HEK293T (cell line): ENCODE measurements at regions not wholly inside any gene's neighbourhood (a gene's known extent, or its start where the extent isn't known, plus 50 kb on each side); places are given as distances from the start of the nearest gene placed in this dataset.

Experiments used
- CTCF ChIA-PET: fragments of 350-600 bp; formaldehyde crosslinking; extraction: SDS; loops from one replicate; lab custom pipeline; 2021; ENCODE audit warnings: antibody characterized with exemption, inconsistent platforms; lab: Yijun Ruan, JAX
- POLR2A ChIA-PET: fragments of 350-600 bp; formaldehyde crosslinking; extraction: SDS; loops from one replicate; lab custom pipeline; 2020; ENCODE audit warnings: antibody characterized with exemption, inconsistent platforms; lab: Yijun Ruan, JAX
- DNase-seq: peaks from one replicate; pipeline ENCODE4 v3.0.0; 2012; ENCODE audit warnings: mixed read lengths; ENCODE audit errors: extremely low spot score
- ARNT ChIP-seq: fragments of 450-650 bp; IDR thresholded peaks from 2 replicates; pipeline ENCODE4 v1.6.1; 2017; ENCODE audit warnings: mild to moderate bottlenecking
- BHLHE40 ChIP-seq: fragments of 450-650 bp; IDR thresholded peaks from 2 replicates; pipeline ENCODE4 v1.6.1; 2016; ENCODE audit warnings: mild to moderate bottlenecking, moderate library complexity, borderline replicate concordance
- CTBP1 ChIP-seq: fragments of 450-650 bp; IDR thresholded peaks from 2 replicates; pipeline ENCODE4 v1.6.1; 2016; ENCODE audit warnings: borderline replicate concordance
- ELF4 ChIP-seq: fragments of 450-650 bp; IDR thresholded peaks from 2 replicates; pipeline ENCODE4 v1.6.1; 2017; ENCODE audit warnings: antibody characterized with exemption
- FOXA1 ChIP-seq: fragments of 450-650 bp; IDR thresholded peaks from 2 replicates; pipeline ENCODE4 v1.6.1; 2016; ENCODE audit warnings: mild to moderate bottlenecking
- FOXK2 ChIP-seq: fragments of 450-650 bp; IDR thresholded peaks from 2 replicates; pipeline ENCODE4 v1.6.1; 2016; ENCODE audit warnings: mild to moderate bottlenecking
- FOXM1 ChIP-seq: fragments of 450-650 bp; IDR thresholded peaks from 2 replicates; pipeline ENCODE4 v1.6.1; 2017; ENCODE audit warnings: mild to moderate bottlenecking, borderline replicate concordance
- HDGF ChIP-seq: fragments of 450-650 bp; IDR thresholded peaks from 2 replicates; pipeline ENCODE4 v1.6.1; 2017; ENCODE audit warnings: antibody characterized with exemption, borderline replicate concordance
- L3MBTL2 ChIP-seq: fragments of 450-650 bp; conservative IDR thresholded peaks from 2 replicates; pipeline ENCODE4 v1.6.1; 2016; ENCODE audit warnings: mild to moderate bottlenecking
- LEF1 ChIP-seq: fragments of 450-650 bp; IDR thresholded peaks from 2 replicates; pipeline ENCODE4 v1.6.1; 2017; ENCODE audit warnings: mild to moderate bottlenecking, borderline replicate concordance
- NFRKB ChIP-seq: fragments of 450-650 bp; IDR thresholded peaks from 2 replicates; pipeline ENCODE4 v1.6.1; 2016; ENCODE audit warnings: mild to moderate bottlenecking, moderate library complexity
- PKNOX1 ChIP-seq: fragments of 450-650 bp; IDR thresholded peaks from 2 replicates; pipeline ENCODE4 v1.6.1; 2016
- SP1 ChIP-seq: fragments of 450-650 bp; IDR thresholded peaks from 2 replicates; pipeline ENCODE4 v1.6.1; 2017
- SUZ12 ChIP-seq: fragments of 450-650 bp; IDR thresholded peaks from 2 replicates; pipeline ENCODE4 v1.6.1; 2016; ENCODE audit warnings: mild to moderate bottlenecking
- TARDBP ChIP-seq: fragments of 450-650 bp; IDR thresholded peaks from 2 replicates; pipeline ENCODE4 v1.6.1; 2016
- ZNF384 ChIP-seq: fragments of 450-650 bp; IDR thresholded peaks from 2 replicates; pipeline ENCODE4 v1.6.1; 2016

GRCh38 chr5:75907651-75908050, 175.5 kb upstream of the SV2C start:
- ChIA-PET POLR2A (no interaction called here), CTCF (no interaction called here)
- no peak for DNase-seq
- TF ChIP-seq TARDBP (no peak), CTBP1 (no peak), ARNT (no peak), PKNOX1 (no peak), FOXA1 (no peak), NFRKB (no peak), FOXM1 (no peak), ELF4 (no peak), BHLHE40 (no peak), ZNF384 (no peak), SUZ12 (no peak), FOXK2 (no peak), L3MBTL2 (no peak), HDGF (no peak), LEF1 (no peak), SP1 (no peak)

GRCh38 chr5:75894482-75894881, 177.2 kb upstream of the POC5 start:
- CTCF ChIA-PET: interaction anchor here (0.7 kb wide), 1 partner anchor 9 kb away, joined by 3 read pairs; no protein-coding TSS in a partner anchor
- POLR2A ChIA-PET: no interaction called here
- DNase-seq: no peak
- TF ChIP-seq L3MBTL2 (no peak), FOXK2 (no peak), HDGF (no peak), ELF4 (no peak), BHLHE40 (no peak), FOXM1 (no peak), ARNT (no peak), FOXA1 (no peak)

GRCh38 chr5:75891736-75892135, 174.5 kb upstream of the POC5 start:
- TF ChIP-seq PKNOX1 (no peak), SP1 (no peak), CTBP1 (no peak)
- CTCF ChIA-PET: no interaction called here
- POLR2A ChIA-PET: no interaction called here
- no peak for DNase-seq

GRCh38 chr5:75891020-75891419, 173.8 kb upstream of the POC5 start:
- TF ChIP-seq FOXK2 (no peak), TARDBP (no peak), SUZ12 (no peak), FOXM1 (no peak), ELF4 (no peak), LEF1 (no peak), ARNT (no peak), L3MBTL2 (no peak), NFRKB (no peak)
- CTCF ChIA-PET: interaction anchor here (0.7 kb wide), 1 partner anchor 672 kb away, joined by 3 read pairs; no protein-coding TSS in a partner anchor
- POLR2A ChIA-PET: no interaction called here
- no peak for DNase-seq

- no peak for TF ChIP-seq TARDBP
- no peak for TF ChIP-seq ZNF384
- no peak for TF ChIP-seq CTBP1
- CTCF ChIA-PET: interaction anchor here (0.7 kb wide), 1 partner anchor 673 kb away, joined by 3 read pairs; no protein-coding TSS in a partner anchor
These were observed 173.3 kb upstream of the POC5 start for GRCh38 chr5:75890546-75890945.

GRCh38 chr5:75886706-75887105, 169.5 kb upstream of the POC5 start:
- CTCF ChIA-PET: interaction anchor here (0.6 to 2.6 kb wide), 3 partner anchors 196 to 368 kb away, joined by 3 to 11 read pairs (median 3); no protein-coding TSS in a partner anchor
- TF ChIP-seq L3MBTL2: no peak
- TF ChIP-seq NFRKB: no peak
- no peak for TF ChIP-seq FOXA1
- no peak for TF ChIP-seq SUZ12
- TF ChIP-seq HDGF: no peak
- TF ChIP-seq PKNOX1: no peak
- TF ChIP-seq ARNT: no peak
- TF ChIP-seq ZNF384: no peak
- no peak for TF ChIP-seq TARDBP
- no peak for TF ChIP-seq SP1
- TF ChIP-seq FOXM1: no peak
- no peak for DNase-seq
- POLR2A ChIA-PET: no interaction called here

More at GRCh38 chr5:75890546-75890945, 173.3 kb upstream of the POC5 start:
- POLR2A ChIA-PET: no interaction called here
- DNase-seq: no peak

- CTCF ChIA-PET: interaction anchor here (0.6 to 2.6 kb wide), 6 partner anchors 8 to 370 kb away, joined by 3 to 11 read pairs (median 3); no protein-coding TSS in a partner anchor
- DNase-seq: no peak
- no peak for TF ChIP-seq ARNT
- TF ChIP-seq BHLHE40: no peak
- TF ChIP-seq PKNOX1: no peak
- no peak for TF ChIP-seq L3MBTL2
- TF ChIP-seq NFRKB: no peak
- TF ChIP-seq FOXM1: no peak
- no peak for TF ChIP-seq FOXA1
- TF ChIP-seq ELF4: no peak
- TF ChIP-seq SP1: no peak
- TF ChIP-seq TARDBP: no peak
- no peak for TF ChIP-seq SUZ12
- no peak for TF ChIP-seq LEF1
- no peak for TF ChIP-seq ZNF384
- no peak for TF ChIP-seq CTBP1
- TF ChIP-seq HDGF: no peak
- no peak for TF ChIP-seq FOXK2
- POLR2A ChIA-PET: no interaction called here
These were observed 168.8 kb upstream of the POC5 start for GRCh38 chr5:75885849-75886596.
